Activated CD4-positive, CD25-positive, alpha-beta regulatory T cell treated with anti-CD3 and anti-CD28 coated beads, Interleukin-2, amount 50 U/mL, for 24 hours (primary cell): ENCODE measurements at regions not wholly inside any gene's neighbourhood (a gene's known extent, or its start where the extent isn't known, plus 50 kb on each side); places are given as distances from the start of the nearest gene placed in this dataset.

Experiments
- ATAC-seq, 2 donors: fragments of 150-1000 bp; cut with Tn5 transposase; one replicate each; pipeline ENCODE4 v1.10.0; 2021; ENCODE audit warnings: mild to moderate bottlenecking in 1 of 2, moderate library complexity in 1 of 2

DNA sequence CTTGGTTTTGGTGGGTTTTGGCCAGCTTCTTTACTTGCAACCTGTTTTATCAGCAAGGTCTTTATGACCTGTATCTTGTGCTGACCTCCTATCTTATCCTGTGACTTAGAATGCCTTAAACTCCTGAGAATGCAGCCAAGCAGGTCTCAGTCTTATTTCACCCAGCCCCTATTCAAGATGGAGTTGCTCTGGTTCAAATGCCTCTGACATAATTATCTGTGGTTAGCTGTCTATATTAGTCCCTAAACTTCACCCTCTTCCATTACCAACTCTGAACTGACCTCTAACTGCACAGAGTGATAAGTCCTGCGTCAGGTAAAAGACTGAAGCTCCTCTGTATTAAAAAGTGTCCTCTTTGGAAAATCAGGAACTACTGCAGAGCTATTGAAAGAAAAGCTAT lies 61.9 kb upstream of the CD96 start:
- ATAC-seq: no peak

DNA sequence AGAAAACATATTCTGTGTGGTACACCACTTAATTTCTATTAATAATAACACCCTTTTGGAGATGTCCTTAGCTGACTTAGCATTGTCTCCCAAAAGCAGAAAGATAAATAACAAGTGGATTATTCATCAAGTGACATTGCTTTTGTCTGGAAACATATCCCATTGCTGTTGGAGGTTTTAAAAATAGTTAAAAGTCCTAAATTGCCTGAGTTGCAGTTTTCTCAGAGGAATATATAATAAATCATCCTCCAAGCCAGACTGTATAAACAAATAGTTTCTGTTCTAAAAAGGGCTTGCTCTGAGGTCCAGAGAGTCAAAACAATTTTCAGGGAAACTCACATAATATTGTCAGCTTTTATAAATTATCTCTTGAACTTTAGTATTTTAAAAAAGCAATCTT lies 60.4 kb upstream of the CD96 start:
- no peak for ATAC-seq

- ATAC-seq: no peak
Measured at GRCh38 chr3:111482574-111482973, 59.4 kb upstream of the CD96 start.

GRCh38 chr3:111485086-111485485 lies 56.9 kb upstream of the CD96 start:
- ATAC-seq: no peak
